Femur (tissue), 1 donor: ENCODE measurements at regions not wholly inside any gene's neighbourhood (a gene's known extent, or its start where the extent isn't known, plus 50 kb on each side); places are given as distances from the start of the nearest gene placed in this dataset.

ENCODE experiments used
- DNase-seq: peaks from one replicate; pipeline ENCODE4 v3.0.0-alpha.2; 2017

DNA sequence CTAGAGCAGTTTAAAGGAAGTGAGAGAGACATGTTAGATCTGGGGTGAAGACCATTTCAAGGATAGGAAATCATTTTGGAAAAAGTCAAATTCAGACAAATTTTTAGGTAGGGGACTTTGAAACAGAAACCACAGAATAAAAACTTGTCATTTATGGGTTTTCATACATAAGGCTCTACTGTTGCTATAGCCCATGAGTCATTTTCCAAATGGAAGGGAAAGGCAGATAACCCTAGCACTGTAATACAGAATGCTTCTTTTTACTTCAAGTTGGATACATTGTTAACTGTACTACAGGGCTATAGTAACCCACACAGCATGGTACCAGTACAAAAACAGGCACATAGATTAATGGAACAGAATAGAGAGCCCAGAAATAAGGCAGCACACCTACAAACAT, 455.4 kb downstream of the EBF1 start:
- no peak for DNase-seq

DNA sequence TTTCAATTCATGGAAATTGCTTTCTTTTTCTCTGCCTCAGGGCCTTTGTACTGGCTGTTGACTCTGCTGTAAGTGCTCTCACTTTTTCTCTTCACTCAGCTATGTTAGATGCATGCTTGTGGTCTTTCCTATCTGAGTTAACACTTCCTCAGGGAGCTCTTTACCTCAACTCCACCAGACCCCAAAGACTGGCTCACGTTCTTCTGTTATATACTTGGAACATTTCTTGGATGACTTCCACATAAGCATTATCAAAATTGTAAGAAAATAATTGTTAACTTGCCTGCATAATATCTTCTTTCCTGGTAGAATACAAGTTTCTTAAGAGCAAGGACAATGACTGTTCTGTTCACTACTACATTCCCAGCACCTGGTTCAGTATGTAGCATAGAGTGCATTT, 455.9 kb downstream of the EBF1 start:
- no peak for DNase-seq

DNA sequence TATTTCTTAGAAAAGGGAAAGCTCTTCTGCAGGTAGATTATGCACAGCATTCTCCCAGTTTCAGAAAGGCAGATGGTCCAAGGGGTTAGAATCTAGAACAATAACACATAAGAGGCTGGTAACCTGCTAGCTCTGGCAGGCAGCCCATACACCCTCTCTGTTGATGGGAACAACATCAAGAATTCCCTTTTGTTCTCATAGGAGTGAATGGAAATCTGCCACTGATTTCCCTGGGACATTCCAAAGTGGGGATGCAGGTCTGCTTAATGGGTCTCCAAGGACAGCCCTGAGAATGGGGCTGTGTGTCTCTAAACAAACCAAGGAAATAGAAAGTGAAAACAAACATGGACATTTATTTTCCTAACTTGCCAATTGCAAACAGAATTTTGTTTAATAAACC, 456.8 kb downstream of the EBF1 start:
- DNase-seq: no peak

DNA sequence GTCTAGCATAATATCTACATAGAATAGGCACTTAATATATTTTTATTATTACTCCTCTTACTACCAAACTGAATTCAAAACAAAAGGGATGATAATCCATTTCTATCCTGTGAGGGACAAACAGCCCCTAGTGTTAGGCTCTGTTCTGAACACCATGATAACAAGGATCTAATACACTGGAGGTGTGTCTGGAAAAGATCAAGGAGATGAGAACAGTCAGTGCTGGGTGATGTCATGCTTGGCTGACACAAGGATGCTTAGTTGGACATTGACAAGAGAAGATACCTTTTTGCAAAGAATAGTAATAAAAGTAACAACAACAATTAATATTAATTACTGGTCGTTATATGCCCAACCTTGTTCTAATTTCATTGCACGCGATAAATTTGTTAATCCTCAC, 458.7 kb downstream of the EBF1 start:
- no peak for DNase-seq

DNA sequence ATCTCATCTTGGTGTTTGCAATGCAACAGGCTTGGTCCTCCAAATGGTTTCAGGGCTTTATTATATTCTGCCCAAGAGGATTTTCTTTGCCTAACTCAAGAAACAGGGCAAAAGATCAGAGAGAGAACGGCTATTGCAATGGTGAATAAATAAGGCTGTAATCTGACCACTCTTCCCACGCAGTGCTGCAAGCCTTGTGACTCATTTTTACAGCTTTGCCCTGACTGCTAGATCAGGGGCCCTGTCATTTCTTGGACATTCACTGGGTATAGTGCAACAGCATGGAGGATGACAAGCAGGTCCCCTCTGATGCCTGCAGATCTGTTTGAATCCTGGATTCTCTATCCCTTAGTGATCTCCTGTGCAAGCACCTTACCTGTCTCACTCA, 459.1 kb downstream of the EBF1 start:
- DNase-seq: no peak

DNA sequence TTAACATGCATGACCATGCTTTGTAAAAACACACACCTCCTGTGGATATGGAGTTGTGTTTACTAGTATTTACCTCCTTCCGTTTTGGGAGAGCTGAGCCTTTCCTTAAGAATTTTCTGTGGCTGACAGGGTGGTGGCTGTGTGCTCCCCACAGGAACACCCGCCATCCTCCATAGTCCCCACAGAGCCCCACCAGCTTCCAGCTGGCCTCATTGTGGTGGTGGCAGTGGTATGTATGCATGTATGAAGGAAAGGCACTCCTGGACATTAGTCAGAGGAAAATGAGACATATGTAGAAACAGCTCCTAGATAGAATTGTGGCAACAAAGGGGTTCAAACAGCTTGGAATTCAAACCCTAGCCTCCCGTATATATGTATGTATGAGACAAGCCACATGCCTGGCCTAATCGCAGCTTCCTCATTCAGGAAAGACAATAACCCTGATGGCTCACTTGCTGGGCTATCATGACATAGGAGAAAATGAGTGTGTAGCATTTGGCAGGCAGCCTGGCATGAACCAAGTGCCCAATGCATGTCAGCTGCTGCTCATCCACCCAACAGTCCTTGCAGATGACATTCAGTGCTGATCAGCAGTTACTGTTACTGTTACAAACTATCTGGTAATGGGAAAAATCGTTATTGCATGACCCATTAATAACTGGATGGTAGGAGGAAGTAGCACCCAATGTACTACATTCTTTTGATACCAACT, 459.7 kb downstream of the EBF1 start:
- peak; percentile 41 for DNase-seq

DNA sequence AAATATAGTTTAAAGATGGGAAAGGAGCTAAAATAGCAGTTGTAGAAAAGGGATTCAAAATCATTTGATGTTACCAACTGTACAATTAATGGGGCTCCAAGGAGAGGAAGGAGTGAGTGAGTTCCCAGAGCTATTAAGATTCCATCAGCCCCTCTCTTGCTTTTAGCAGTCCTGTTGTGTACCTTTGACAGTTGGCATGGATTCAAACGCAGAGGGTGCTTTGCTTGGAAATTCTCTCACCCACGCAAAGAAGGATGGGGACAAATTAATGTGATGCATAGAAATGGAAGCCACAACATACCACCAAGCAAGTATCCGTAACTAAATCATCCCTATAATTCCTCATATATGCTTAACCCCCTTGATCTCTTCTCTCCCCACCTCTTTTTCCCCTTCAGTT, 461.3 kb downstream of the EBF1 start:
- no peak for DNase-seq

DNA sequence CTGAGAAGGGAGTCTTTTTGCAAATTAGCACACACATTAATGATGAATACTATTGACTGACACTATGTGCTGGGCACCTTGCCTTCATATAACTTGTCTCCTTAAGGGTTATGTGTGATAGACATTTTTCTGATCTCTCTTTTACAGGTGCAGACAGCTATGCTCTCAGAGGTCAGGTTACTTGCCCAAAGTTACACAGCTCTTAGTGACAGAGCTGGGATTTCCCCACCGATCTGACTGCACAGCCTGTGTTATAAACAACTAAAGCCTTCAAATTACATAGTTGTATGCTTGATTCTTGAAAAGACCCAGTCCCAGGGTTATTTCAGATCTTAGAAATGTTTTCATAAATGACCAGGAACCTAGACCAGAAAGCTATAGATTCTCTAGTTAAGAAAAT, 462.7 kb downstream of the EBF1 start:
- DNase-seq: no peak

DNA sequence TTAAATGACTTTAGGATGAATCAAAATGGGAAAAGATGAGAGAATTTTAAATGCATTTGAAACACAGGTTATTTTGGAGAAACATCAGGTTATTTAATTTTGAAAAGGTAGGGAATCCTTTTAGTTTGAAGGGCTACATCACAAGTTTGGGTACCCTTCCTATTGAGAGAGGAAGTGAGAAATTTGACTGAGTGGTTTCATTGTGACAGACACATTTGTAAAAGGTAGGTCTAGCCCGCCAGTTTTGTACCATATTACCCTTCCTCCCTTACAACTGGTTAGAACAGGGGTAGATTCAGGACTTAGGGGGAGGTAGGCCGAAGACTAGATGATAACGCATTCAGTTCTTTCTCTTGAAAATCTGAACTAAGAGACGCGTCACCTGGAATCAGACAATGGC, 464.2 kb downstream of the EBF1 start:
- no peak for DNase-seq

DNA sequence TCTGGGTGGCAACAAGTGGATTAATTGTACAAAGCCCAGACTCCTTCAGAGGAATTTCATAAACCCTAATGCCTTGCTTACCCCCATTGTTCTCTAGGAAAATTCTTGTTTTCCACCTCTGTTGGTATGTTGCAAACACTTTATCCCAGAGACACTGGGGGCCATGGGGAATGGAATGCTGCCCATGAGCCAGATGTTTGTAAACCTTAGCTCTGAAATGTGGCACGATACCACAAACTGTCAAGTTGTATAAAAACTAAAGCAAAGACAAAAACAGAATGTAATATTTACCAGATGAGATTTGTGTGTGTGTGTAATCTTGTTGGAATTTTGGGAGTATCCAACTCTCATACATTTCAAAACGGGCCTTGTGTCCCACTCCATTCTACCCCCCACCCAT, 465.0 kb downstream of the EBF1 start:
- no peak for DNase-seq

DNA sequence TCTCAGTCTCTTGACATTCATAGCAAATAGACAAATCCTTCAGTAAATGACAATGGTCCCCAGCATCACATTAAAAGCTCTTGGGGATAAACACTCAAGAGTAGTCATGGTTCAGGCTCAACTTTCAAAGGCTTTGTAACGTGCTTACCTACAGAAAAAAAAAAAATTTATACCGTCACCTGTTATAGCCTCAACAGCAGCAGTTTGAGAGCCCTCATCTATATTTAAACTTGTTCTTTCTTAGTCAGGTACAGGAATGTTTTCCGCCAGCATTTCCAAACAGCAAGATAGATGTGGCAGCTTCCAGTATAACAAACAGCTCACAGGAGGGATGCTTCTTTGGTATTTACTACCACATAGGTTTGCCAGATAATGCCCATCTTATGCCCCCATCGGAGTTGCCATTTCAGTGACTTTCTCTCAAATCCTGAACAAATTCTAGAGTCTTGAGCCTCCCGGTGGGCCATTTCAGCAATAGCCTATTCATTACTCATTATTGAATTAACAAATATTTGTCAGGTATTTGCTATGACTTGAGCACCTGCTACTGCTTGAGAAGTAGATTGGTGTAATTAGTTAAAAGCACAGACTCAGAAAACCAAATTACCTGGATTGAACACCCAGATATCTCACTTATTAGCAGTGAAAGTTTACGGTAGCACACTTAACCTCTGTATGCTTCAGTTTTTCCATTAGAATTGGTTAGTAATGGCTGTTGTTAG, 470.0 kb downstream of the EBF1 start:
- no peak for DNase-seq

DNA sequence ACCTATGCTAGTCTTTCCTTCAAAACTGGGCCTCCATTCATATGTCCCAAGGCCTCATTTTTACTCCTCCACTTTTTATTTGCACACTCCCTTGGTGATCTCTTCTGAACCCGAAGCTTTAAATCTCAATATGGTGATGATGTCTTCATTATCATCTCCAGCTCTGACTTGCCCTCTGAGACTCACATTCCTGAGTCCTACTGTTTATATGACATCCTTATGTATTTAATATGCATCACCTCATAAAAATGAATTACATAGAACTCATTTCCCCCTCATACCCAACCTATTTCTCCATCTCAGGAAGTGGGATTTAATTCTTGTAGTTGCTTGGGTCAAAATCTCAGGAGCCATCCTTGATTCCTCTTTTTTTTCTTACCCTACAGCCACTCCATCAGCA, 473.0 kb downstream of the EBF1 start:
- no peak for DNase-seq

DNA sequence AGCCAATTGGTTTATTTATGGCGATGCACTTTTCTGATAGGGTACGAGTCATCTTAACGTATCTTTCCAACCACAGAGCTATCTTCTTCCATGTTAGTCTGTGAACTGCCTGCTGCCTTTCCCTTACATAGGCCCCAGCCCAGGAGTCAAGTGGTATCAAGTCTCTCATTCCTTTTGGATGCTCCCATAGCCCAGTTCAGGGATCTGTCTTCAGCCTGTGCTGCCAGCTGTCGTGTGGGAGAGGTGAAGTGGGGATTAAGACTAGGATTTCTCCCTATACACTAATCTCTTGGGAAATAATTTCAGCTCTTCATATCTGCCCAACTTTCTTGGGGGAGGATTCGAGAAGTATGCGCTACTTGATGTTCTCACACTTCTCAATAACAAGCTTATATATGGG, 475.7 kb downstream of the EBF1 start:
- no peak for DNase-seq

DNA sequence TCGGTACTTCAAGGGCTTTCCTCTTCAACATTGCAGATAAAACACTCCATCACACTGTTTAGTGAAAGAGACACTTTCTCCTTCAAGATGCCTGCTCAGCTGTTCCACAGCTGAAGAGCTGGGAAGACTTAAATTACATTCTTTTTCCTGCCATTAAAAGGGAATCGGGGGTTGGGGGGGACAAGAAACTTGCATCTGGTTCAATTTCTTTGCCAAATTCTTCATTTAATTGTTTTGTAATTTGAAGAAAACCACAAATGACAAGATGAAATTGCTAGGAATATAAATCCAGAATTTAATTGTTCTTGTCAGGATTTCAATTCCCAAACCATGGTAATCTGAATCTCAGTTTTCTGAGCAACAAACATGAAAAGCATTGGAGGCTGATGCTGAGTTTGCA, 478.3 kb downstream of the EBF1 start:
- no peak for DNase-seq

DNA sequence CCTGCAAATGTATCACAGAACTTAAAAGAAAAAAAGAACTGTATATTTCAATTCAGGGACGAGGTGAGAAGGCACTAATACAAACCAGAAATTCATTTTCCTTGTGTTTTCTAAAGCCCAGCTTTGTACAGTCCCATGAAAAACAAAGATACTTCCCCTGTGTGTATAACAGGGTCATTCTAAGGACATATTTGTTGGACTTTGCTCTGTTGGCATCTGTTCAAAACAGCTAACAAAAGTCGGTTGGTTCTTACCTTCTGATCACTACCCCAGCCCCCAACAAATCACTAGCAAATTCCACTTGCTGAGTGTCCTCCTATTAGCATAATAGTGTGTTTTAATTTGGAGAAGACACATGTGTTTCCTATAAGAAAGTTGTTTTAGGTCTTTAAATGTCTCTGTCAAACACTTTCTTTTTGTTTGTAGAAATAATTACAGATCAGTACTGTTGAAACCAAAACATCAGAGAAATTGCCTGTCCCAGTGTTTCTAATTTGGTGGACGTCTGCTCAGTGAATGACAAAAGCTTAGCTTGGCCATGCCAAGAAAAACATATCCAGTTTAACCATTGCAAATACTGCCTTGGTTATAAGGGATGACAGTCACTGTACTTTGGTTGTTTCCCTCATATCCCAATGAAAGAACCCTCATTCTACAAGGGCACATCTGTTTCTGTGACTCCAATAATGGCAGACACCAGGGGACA, 480.5 kb downstream of the EBF1 start:
- no peak for DNase-seq

DNA sequence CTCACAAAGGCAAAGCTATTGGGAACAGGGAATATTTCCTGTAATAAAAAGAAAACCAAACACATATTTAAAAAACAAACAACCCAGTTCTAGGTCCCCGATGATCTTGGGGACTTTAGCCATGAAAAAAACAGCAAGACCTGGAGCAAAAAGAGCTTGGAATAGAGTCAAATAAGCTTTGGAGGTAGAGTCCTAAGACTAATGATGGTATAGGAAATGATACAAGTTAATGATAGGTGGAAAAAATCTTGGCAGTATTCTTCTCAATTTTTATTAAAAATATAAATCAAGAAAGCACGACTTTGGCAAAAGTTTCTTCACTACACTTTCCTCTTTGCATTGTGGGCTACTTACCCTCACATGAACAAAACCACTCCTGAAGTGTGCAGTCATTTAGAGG, 481.5 kb downstream of the EBF1 start:
- DNase-seq: no peak

DNA sequence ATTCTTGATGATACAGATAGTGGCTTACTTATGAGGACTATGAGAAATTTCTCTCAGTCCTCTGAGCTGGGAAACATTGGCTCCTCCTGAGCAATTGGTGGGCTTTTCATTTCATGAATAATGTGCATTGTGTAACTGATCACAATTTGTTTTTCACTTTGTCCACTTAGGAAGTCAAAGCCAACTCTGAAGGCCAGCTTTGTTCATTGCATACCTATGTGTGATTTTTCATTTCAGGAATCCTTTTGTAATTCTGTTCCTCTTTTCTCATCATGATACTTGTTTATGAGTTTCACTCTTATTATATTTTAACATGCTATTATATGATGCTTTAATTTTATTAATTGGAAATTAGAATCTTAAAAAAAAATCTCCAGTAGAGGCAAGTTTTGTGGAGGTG, 483.0 kb downstream of the EBF1 start:
- DNase-seq: no peak

DNA sequence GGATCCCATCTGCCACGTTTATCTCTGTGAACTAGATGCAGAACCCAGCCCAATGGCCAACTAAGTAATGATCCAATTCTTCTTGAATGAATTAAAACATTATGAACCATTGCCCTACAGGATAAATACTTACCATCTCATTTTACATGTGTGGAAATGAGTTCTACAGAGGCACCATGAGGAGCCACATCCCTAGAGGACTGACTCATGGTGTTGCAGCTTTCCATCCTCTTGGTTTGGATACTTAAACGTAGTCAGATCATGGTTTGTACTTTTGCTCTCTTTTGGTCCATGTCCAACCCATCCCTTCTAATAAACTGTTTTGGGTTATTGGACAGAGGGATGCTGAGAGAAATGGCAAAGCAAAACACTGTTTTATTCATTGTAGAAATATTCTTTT, 484.8 kb downstream of the EBF1 start:
- DNase-seq: no peak

DNA sequence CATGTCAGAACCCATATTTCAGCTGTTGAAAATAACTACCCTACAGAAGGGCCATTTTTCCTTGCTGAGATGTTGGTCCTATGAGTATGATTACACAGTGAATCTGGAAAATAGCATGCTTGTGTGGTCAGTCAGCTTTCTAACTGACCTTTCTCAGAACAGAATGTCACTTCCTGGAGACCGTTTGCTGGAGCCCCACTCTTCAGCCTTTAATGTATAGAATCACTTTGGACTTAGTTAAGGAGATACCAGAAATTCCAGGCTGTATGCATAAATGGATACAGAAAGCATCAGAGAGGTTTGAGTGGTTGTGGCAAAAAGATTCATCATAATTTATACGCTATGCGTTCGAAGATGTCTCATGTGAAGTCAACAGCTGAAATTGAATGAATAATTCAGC, 488.1 kb downstream of the EBF1 start:
- no peak for DNase-seq

DNA sequence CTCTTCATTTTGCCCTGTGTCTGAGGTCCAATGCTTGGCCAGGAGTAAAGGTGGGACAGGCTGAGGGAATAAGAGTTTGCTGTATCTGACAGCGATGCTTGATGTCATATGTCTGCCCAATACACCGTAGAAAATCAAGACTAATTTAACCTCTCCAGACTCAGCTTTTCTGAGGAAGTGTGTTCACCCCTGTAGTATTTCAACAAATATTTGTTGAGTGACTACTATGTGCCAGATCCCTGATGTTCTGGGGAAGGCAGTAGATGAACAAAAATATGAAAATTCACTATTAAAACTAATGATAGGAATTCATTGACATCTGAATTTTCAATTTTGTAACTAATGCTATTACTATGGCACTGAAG, 489.7 kb downstream of the EBF1 start:
- no peak for DNase-seq

DNA sequence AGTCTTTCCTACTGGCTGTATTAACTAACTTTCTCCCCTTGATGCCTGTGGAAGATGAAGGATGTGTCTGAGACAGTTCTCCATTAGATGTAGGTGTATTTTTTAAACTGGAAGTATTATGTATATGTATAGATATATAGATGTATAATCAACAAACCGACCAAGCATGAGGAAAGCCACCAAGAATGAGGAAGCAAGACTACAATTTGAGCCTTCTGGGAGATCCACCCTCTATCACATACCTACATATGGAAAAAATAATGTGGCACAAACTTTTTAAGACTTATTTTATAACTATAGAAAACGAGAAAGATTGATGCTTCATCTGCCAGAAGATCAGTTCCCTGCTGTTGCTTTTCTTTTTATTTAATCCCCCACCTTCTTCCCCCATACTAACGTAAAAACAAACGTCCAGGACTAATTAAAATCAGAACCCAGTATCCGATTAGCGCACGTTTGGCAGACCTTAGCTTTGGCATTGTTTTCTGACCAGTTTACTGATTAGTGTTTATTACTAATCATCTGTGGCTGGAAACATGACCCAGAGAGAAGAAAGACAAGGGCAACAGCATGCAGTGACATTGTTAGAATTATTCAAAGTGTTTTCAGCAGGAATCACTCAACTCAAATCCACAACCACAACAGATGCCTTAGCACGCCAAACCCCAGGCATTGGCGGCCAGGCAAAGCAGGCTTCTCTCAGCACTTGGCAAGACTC, 490.2 kb downstream of the EBF1 start:
- DNase-seq: no peak

DNA sequence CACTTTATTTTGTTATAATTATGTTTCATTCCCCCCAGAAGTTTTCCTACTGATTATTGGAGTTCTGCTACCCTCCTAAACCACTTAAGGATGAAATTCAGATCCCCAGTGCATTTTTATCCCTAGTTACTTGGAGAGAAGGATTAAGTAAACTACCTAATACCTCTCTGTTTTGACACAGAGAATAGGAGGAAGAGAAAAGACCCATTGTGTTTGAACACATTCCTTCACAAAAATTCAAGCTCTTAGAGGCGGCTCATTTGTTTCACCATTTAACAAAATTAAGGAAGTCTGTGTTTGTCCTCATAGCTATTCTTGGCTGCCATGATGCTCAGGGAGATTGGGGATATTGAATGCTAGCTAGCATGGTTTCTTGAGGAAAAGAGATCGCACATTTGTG, 492.6 kb downstream of the EBF1 start:
- no peak for DNase-seq

DNA sequence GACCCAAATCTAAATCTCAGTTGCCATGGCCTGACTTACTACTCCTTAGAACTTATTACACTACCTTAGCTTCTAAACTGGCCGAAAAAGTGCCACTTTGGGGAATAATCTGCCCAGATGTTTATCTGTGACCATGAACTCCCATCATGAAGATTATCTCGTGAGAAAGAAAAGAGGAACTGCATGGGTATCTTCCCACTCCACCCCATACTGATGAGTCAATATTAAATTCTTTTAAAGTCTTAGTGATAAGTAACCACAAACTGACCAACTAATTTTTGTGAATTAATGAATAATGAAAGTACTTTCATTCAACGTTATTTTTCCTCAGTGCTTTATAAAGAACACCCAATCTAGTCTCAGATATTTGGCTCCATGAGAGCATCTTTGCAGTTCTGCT, 493.5 kb downstream of the EBF1 start:
- no peak for DNase-seq

DNA sequence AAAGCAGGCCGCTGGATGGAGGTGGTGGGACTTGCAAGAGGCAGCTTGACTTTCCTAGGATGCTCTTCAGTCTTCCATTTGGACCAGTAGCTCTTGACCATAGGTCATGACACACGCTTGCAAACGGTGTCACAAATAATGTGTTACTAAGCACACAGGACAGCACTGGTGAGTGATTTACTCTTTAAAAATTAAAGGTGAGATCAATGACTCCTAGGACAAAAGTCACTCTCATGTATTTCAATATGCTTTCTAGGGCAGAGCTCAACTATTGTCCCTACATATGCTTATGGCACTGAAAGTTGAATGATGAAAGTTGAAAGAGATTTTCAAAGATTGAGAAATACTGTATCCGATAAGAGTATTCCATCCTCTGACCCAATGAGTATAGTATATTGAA, 496.7 kb downstream of the EBF1 start:
- no peak for DNase-seq
